ENCODE measurements at regions not wholly inside any gene's neighbourhood (a gene's known extent, or its start where the extent isn't known, plus 50 kb on each side); places are given as distances from the start of the nearest gene placed in this dataset.

DNA sequence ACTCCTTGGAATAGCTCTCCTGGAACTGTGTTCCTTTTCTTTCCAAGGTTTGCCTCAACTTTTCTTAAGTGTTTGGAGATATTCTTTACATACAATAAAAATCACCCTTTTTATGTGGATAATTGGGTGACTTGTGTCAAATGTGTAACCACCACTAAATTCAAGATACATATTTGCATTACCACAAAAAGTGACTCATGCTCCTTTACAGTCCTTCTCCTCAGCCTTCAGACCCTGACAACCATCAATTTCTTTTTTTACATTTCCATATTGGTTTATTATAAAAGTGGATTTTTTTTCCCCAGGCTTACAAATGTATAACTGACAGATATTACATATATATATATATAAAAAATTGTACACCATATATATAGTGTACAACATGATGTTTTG, 372.0 kb upstream of the KCNN2 start:
- no peaks in the 10 kb centered on the region for H3K27me3 ChIP-seq (ENCODE audit: control insufficient read depth, insufficient read depth, low read length)

More for the DNA sequence above, 372.0 kb upstream of the KCNN2 start:
- POLR2A ChIA-PET (ENCODE audit: unreplicated experiment): no interaction called here
- H3K79me1 ChIP-seq (ENCODE audit: low read depth in 1 of 2, low read length in 2 of 2): no peaks in the 10 kb centered on the region
- H3K56ac ChIP-seq (ENCODE audit: extremely low read depth, insufficient read depth, low read length): no peak overlapping the region
- no peak overlapping the region for H2AFZ ChIP-seq (replicated peaks; ENCODE audit: low read length, poor library complexity)
- no TSS peak for BruUV-seq (replicated peaks)
- no peak for TF ChIP-seq BHLHE40 (IDR thresholded peaks at IDR 0.05; ENCODE audit: low read depth, low read length)
- TF ChIP-seq, protein P1, sequence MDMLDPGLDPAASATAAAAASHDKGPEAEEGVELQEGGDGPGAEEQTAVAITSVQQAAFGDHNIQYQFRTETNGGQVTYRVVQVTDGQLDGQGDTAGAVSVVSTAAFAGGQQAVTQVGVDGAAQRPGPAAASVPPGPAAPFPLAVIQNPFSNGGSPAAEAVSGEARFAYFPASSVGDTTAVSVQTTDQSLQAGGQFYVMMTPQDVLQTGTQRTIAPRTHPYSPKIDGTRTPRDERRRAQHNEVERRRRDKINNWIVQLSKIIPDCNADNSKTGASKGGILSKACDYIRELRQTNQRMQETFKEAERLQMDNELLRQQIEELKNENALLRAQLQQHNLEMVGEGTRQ (IDR thresholded peaks at IDR 0.05; ENCODE audit: low read depth, low read length): no peak
- TF ChIP-seq MAZ (IDR thresholded peaks at IDR 0.05; ENCODE audit: borderline replicate concordance, low read depth, low read length): no peak
- TF ChIP-seq CHD1 (IDR thresholded peaks at IDR 0.05; ENCODE audit: low read depth, low read length): no peak
- TF ChIP-seq MXI1 (IDR thresholded peaks at IDR 0.05; ENCODE audit: borderline replicate concordance, low read depth, low read length): no peak
- TF ChIP-seq POLR2A (IDR thresholded peaks at IDR 0.05; ENCODE audit: low read depth, low read length): no peak
- TF ChIP-seq CEBPB (IDR thresholded peaks at IDR 0.05; ENCODE audit: low read depth, low read length): no peak
- CTCF ChIA-PET: interaction anchor here (1.0 kb wide), 1 partner anchor 176 kb away, joined by 3 read pairs; no protein-coding TSS in a partner anchor
- no peaks in the 10 kb centered on the region for H3K9me1 ChIP-seq (ENCODE audit: insufficient read depth, low read length)
- no peak overlapping the region for H3K9ac ChIP-seq (ENCODE audit: low read depth, low read length)
- dilution Hi-C loops (cut with HindIII; ENCODE audit: low sequenced_read_pairs, unreplicated experiment) (no loop called here), in situ Hi-C loops (cut with MboI; ENCODE audit: low sequenced_read_pairs) (no loop called here), intact Hi-C loops (cut with micrococcal nuclease) (no loop called here)
- H3K36me3 ChIP-seq (ENCODE audit: control insufficient read depth, insufficient read depth, low read length): no peaks in the 10 kb centered on the region
- H2BK5ac ChIP-seq (ENCODE audit: low read depth, low read length, poor library complexity, severe bottlenecking): no peak overlapping the region
- H3K4me2 ChIP-seq (ENCODE audit: low read depth, low read length): no peak overlapping the region
- no peak overlapping the region for H2BK20ac ChIP-seq (ENCODE audit: low read depth, low read length)
- H2BK120ac ChIP-seq (ENCODE audit: low read depth, low read length): no peak overlapping the region
- no peaks in the 10 kb centered on the region for H3K9me3 ChIP-seq (ENCODE audit: control insufficient read depth, insufficient read depth, low read length)
- H4K5ac ChIP-seq (ENCODE audit: low read depth, low read length): no peak overlapping the region
- H2BK15ac ChIP-seq (ENCODE audit: low read depth, low read length): no peak overlapping the region
- no peak overlapping the region for H2AK9ac ChIP-seq (replicated peaks; ENCODE audit: low read depth, low read length, poor library complexity)
- H3K4me1 ChIP-seq (ENCODE audit: control insufficient read depth, insufficient read depth, low read length): no peaks in the 10 kb centered on the region
- no peak overlapping the region for H3K4ac ChIP-seq (ENCODE audit: low read depth, low read length)
- no peak overlapping the region for H2AK5ac ChIP-seq (ENCODE audit: low read depth, low read length)
- no peak overlapping the region for H3K14ac ChIP-seq (replicated peaks; ENCODE audit: low read depth, low read length)
- no peak overlapping the region for H3K18ac ChIP-seq (ENCODE audit: low read depth, low read length)
- H4K20me1 ChIP-seq (ENCODE audit: insufficient read depth, low read length): no peaks in the 10 kb centered on the region
- no peak overlapping the region for H3K27ac ChIP-seq (ENCODE audit: insufficient read depth, low read length)
- DNase-seq: no peak
- no peak overlapping the region for H3K23ac ChIP-seq (ENCODE audit: low read depth, low read length)
- H4K91ac ChIP-seq (ENCODE audit: insufficient read depth, low read depth, low read length): no peak overlapping the region
- no peak overlapping the region for H3K4me3 ChIP-seq (ENCODE audit: insufficient read depth, low read depth, low read length)
- ATAC-seq (ENCODE audit: low read depth): no peak
- no peak overlapping the region for H4K8ac ChIP-seq (ENCODE audit: low read depth in 2 of 2, low read length in 2 of 2)
